GM21381 (cell line): ENCODE measurements at regions not wholly inside any gene's neighbourhood (a gene's known extent, or its start where the extent isn't known, plus 50 kb on each side); places are given as distances from the start of the nearest gene placed in this dataset.

ENCODE experiments used
- ATAC-seq: cut with Tn5 transposase; IDR thresholded peaks from one replicate; pipeline ENCODE4 v1.9.1; 2021; ENCODE audit warnings: mild to moderate bottlenecking, moderate library complexity; ENCODE audit not compliant: unreplicated experiment

GRCh38 chr4:26132858-26133257, 188.0 kb upstream of the RBPJ start:
- ATAC-seq = no peak

- no peak for ATAC-seq
Measured at GRCh38 chr4:26133840-26134239, 187.0 kb upstream of the RBPJ start.

GRCh38 chr4:26135331-26135730, 185.5 kb upstream of the RBPJ start:
- ATAC-seq = no peak

- ATAC-seq = no peak
Measured at GRCh38 chr4:26136615-26137014, 184.2 kb upstream of the RBPJ start.

GRCh38 chr4:26137288-26137687, 183.5 kb upstream of the RBPJ start:
- ATAC-seq = no peak

GRCh38 chr4:26139310-26139924, 181.4 kb upstream of the RBPJ start:
- no peak for ATAC-seq

- ATAC-seq = no peak
Measured at GRCh38 chr4:26140150-26140898, 180.5 kb upstream of the RBPJ start.

- ATAC-seq = no peak
Measured at GRCh38 chr4:26141051-26141721, 179.6 kb upstream of the RBPJ start.

- ATAC-seq = no peak
Measured at GRCh38 chr4:26141911-26142638, 178.7 kb upstream of the RBPJ start.

- ATAC-seq = no peak
Measured at GRCh38 chr4:26144526-26145155, 176.2 kb upstream of the RBPJ start.

GRCh38 chr4:26145212-26145611, 175.6 kb upstream of the RBPJ start:
- ATAC-seq = no peak

- no peak for ATAC-seq
Measured at GRCh38 chr4:26148927-26149326, 171.9 kb upstream of the RBPJ start.

GRCh38 chr4:26150948-26151347, 169.9 kb upstream of the RBPJ start:
- ATAC-seq = no peak

- ATAC-seq = no peak
Measured at GRCh38 chr4:26151615-26152014, 169.2 kb upstream of the RBPJ start.

GRCh38 chr4:26152056-26152455, 168.8 kb upstream of the RBPJ start:
- no peak for ATAC-seq

GRCh38 chr4:26157541-26157940, 163.3 kb upstream of the RBPJ start:
- no peak for ATAC-seq

- no peak for ATAC-seq
Measured at GRCh38 chr4:26160591-26160990, 160.2 kb upstream of the RBPJ start.

- no peak for ATAC-seq
Measured at GRCh38 chr4:26161030-26161824, 159.6 kb upstream of the RBPJ start.

GRCh38 chr4:26162101-26162500, 158.7 kb upstream of the RBPJ start:
- no peak for ATAC-seq
